ENCODE measurements at regions not wholly inside any gene's neighbourhood (a gene's known extent, or its start where the extent isn't known, plus 50 kb on each side); places are given as distances from the start of the nearest gene placed in this dataset.
"Not testable (repeated sequence)": the region's sequence is repeated elsewhere in the genome, so short reads cannot be mapped to it uniquely, and the experiment has no call there.

GRCh38 chr9:722388-722980 is 119.0 kb upstream of the DMRT1 start:
- Histone ChIP-seq H3K27ac (peak overlapping the region; percentile 44 to 83), H3K4me3 (no peak overlapping the region)
- no peak for DNase-seq (ENCODE audit: low spot score)
- no peak for TF ChIP-seq CTCF (IDR thresholded peaks at IDR 0.05)

GRCh38 chr9:724461-724860 is 117.0 kb upstream of the DMRT1 start:
- H3K4me3 ChIP-seq; DNase-seq (ENCODE audit: low spot score): not testable (repeated sequence)
- H3K27ac ChIP-seq = peak overlapping the region; percentile 70 to 84

- TF ChIP-seq CTCF (IDR thresholded peaks at IDR 0.05) = no peak
- DNase-seq (ENCODE audit: low spot score) = no peak
- H3K4me3 ChIP-seq = no peak overlapping the region
- H3K27ac ChIP-seq = peak overlapping the region in 1 of 2 donors; percentile 70
These were observed 115.5 kb upstream of the DMRT1 start for GRCh38 chr9:726005-726404.

GRCh38 chr9:727767-728166 is 113.7 kb upstream of the DMRT1 start:
- no peak for DNase-seq (ENCODE audit: low spot score)
- H3K27ac ChIP-seq = peak overlapping the region; percentile 46 to 54
- no peak for TF ChIP-seq CTCF (IDR thresholded peaks at IDR 0.05)
- no peak overlapping the region for H3K4me3 ChIP-seq

GRCh38 chr9:728535-728934 is 113.0 kb upstream of the DMRT1 start:
- DNase-seq (ENCODE audit: low spot score) = no peak
- no peak for TF ChIP-seq CTCF (IDR thresholded peaks at IDR 0.05)
- H3K27ac ChIP-seq = peak overlapping the region; percentile 72 to 80

GRCh38 chr9:731474-731873 is 110.0 kb upstream of the DMRT1 start:
- no peak overlapping the region for H3K4me3 ChIP-seq
- TF ChIP-seq CTCF (IDR thresholded peaks at IDR 0.05) = no peak
- no peak for DNase-seq (ENCODE audit: low spot score)
- H3K27ac ChIP-seq = peak overlapping the region; percentile 72 to 89

More at GRCh38 chr9:728535-728934, 113.0 kb upstream of the DMRT1 start:
- no peak overlapping the region for H3K4me3 ChIP-seq

- peak; percentile 85 for DNase-seq (ENCODE audit: low spot score)
- H3K27ac ChIP-seq = peak overlapping the region; percentile 97 to 98
- no peak for TF ChIP-seq CTCF (IDR thresholded peaks at IDR 0.05)
- no peak overlapping the region for H3K4me3 ChIP-seq
These were observed 106.5 kb upstream of the DMRT1 start for GRCh38 chr9:734831-735511.

All from coronary artery (tissue), 2 donors.